GM12875 (cell line): ENCODE measurements at regions not wholly inside any gene's neighbourhood (a gene's known extent, or its start where the extent isn't known, plus 50 kb on each side); places are given as distances from the start of the nearest gene placed in this dataset.
"Not testable (repeated sequence)": the region's sequence is repeated elsewhere in the genome, so short reads cannot be mapped to it uniquely, and the experiment has no call there.

ENCODE experiments used
- H3K4me3 ChIP-seq: one replicate; pipeline ENCODE4 v1.5.1; 2011; ENCODE audit warnings: low read depth, low read length, control low read depth
- CTCF ChIP-seq: IDR thresholded peaks from 2 replicates; pipeline ENCODE4 v1.5.1; 2011; ENCODE audit warnings: low read depth, mild to moderate bottlenecking, control low read depth, inconsistent platforms, low read length, moderate library complexity, borderline replicate concordance; ENCODE audit not compliant: insufficient read depth

GRCh38 chr21:31819692-31820091 is 53.1 kb upstream of the HUNK start:
- not testable (repeated sequence) for H3K4me3 ChIP-seq

- not testable (repeated sequence) for H3K4me3 ChIP-seq
Measured at GRCh38 chr21:31814356-31814755, 58.5 kb upstream of the HUNK start.

GRCh38 chr21:31813862-31814261 is 59.0 kb upstream of the HUNK start:
- no peak overlapping the region for H3K4me3 ChIP-seq
- no peak for TF ChIP-seq CTCF

GRCh38 chr21:31804008-31804394 is 68.8 kb upstream of the HUNK start:
- TF ChIP-seq CTCF = no peak
- H3K4me3 ChIP-seq = no peak overlapping the region

GRCh38 chr21:31803039-31804007 is 69.5 kb upstream of the HUNK start:
- no peak for TF ChIP-seq CTCF
- no peak overlapping the region for H3K4me3 ChIP-seq

- TF ChIP-seq CTCF = no peak
- H3K4me3 ChIP-seq = no peak overlapping the region
Measured at GRCh38 chr21:31802331-31802730, 70.4 kb upstream of the SCAF4 start.

GRCh38 chr21:31801551-31802219 is 69.8 kb upstream of the SCAF4 start:
- TF ChIP-seq CTCF = no peak
- H3K4me3 ChIP-seq = no peak overlapping the region
